ENCODE measurements at regions not wholly inside any gene's neighbourhood (a gene's known extent, or its start where the extent isn't known, plus 50 kb on each side); places are given as distances from the start of the nearest gene placed in this dataset.
A peak's percentile ranks its signal among the peaks of the same experiment; 100 is the strongest.
"Not testable (repeated sequence)": the region's sequence is repeated elsewhere in the genome, so short reads cannot be mapped to it uniquely, and the experiment has no call there.

- H3K27ac ChIP-seq (ENCODE audit: low read length); H3K36me3 ChIP-seq (ENCODE audit: control insufficient read depth in 1 of 2, insufficient read depth in 2 of 2, low read length in 2 of 2); H3K4me3 ChIP-seq (ENCODE audit: low read depth in 1 of 2, low read length in 2 of 2); H3K4me1 ChIP-seq (ENCODE audit: control insufficient read depth in 1 of 2, insufficient read depth in 2 of 2, low read length in 2 of 2); H3K27me3 ChIP-seq (ENCODE audit: low read depth, low read length): not testable (repeated sequence)
- peaks cover 12 to 55% of the 10 kb centered on the region in 2 donors for H3K9me3 ChIP-seq (ENCODE audit: control insufficient read depth in 1 of 2, low read length in 2 of 2)
Measured at GRCh38 chr22:11035031-11035873, 4492.7 kb upstream of the OR11H1 start.

- not testable (repeated sequence) for H3K36me3 ChIP-seq (ENCODE audit: control insufficient read depth in 1 of 2, insufficient read depth in 2 of 2, low read length in 2 of 2); H3K4me1 ChIP-seq (ENCODE audit: control insufficient read depth in 1 of 2, insufficient read depth in 2 of 2, low read length in 2 of 2); H3K27ac ChIP-seq (ENCODE audit: low read length); H3K27me3 ChIP-seq (ENCODE audit: low read depth, low read length); H3K4me3 ChIP-seq (ENCODE audit: low read depth in 1 of 2, low read length in 2 of 2)
- peaks cover 12 to 56% of the 10 kb centered on the region in 2 donors for H3K9me3 ChIP-seq (ENCODE audit: control insufficient read depth in 1 of 2, low read length in 2 of 2)
Measured at GRCh38 chr22:11037314-11037713, 4490.7 kb upstream of the OR11H1 start.

GRCh38 chr22:11037814-11038213 lies 4490.2 kb upstream of the OR11H1 start:
- H3K36me3 ChIP-seq (ENCODE audit: control insufficient read depth in 1 of 2, insufficient read depth in 2 of 2, low read length in 2 of 2); H3K27ac ChIP-seq (ENCODE audit: low read length); H3K27me3 ChIP-seq (ENCODE audit: low read depth, low read length); H3K4me1 ChIP-seq (ENCODE audit: control insufficient read depth in 1 of 2, insufficient read depth in 2 of 2, low read length in 2 of 2): not testable (repeated sequence)
- Histone ChIP-seq H3K4me3 (ENCODE audit: low read depth in 1 of 2, low read length in 2 of 2) (peak overlapping the region in 1 of 2 donors; percentile 0), H3K9me3 (ENCODE audit: control insufficient read depth in 1 of 2, low read length in 2 of 2) (peaks cover 12 to 54% of the 10 kb centered on the region in 2 donors)

GRCh38 chr22:11038786-11039185 lies 4489.2 kb upstream of the OR11H1 start:
- not testable (repeated sequence) for H3K4me1 ChIP-seq (ENCODE audit: control insufficient read depth in 1 of 2, insufficient read depth in 2 of 2, low read length in 2 of 2); H3K27ac ChIP-seq (ENCODE audit: low read length); H3K36me3 ChIP-seq (ENCODE audit: control insufficient read depth in 1 of 2, insufficient read depth in 2 of 2, low read length in 2 of 2); H3K4me3 ChIP-seq (ENCODE audit: low read depth in 1 of 2, low read length in 2 of 2); H3K27me3 ChIP-seq (ENCODE audit: low read depth, low read length)
- H3K9me3 ChIP-seq (ENCODE audit: control insufficient read depth in 1 of 2, low read length in 2 of 2), result peaks cover 12 to 57% of the 10 kb centered on the region in 2 donors

- peaks cover 12 to 48% of the 10 kb centered on the region in 2 donors for H3K9me3 ChIP-seq (ENCODE audit: control insufficient read depth in 1 of 2, low read length in 2 of 2)
- H3K27me3 ChIP-seq (ENCODE audit: low read depth, low read length); H3K36me3 ChIP-seq (ENCODE audit: control insufficient read depth in 1 of 2, insufficient read depth in 2 of 2, low read length in 2 of 2); H3K4me1 ChIP-seq (ENCODE audit: control insufficient read depth in 1 of 2, insufficient read depth in 2 of 2, low read length in 2 of 2); H3K27ac ChIP-seq (ENCODE audit: low read length); H3K4me3 ChIP-seq (ENCODE audit: low read depth in 1 of 2, low read length in 2 of 2): not testable (repeated sequence)
Measured at GRCh38 chr22:11041416-11041815, 4486.6 kb upstream of the OR11H1 start.

- Histone ChIP-seq H3K27me3 (ENCODE audit: low read depth, low read length) (no peaks in the 10 kb centered on the region), H3K4me1 (ENCODE audit: control insufficient read depth in 1 of 2, insufficient read depth in 2 of 2, low read length in 2 of 2) (no peaks in the 10 kb centered on the region), H3K9me3 (ENCODE audit: control insufficient read depth in 1 of 2, low read length in 2 of 2) (peaks cover 12 to 44% of the 10 kb centered on the region in 2 donors), H3K27ac (ENCODE audit: low read length) (no peak overlapping the region), H3K36me3 (ENCODE audit: control insufficient read depth in 1 of 2, insufficient read depth in 2 of 2, low read length in 2 of 2) (no peaks in the 10 kb centered on the region), H3K4me3 (ENCODE audit: low read depth in 1 of 2, low read length in 2 of 2) (no peak overlapping the region)
Measured at GRCh38 chr22:11042116-11042515, 4485.9 kb upstream of the OR11H1 start.

- not testable (repeated sequence) for H3K36me3 ChIP-seq (ENCODE audit: control insufficient read depth in 1 of 2, insufficient read depth in 2 of 2, low read length in 2 of 2); H3K27me3 ChIP-seq (ENCODE audit: low read depth, low read length); H3K27ac ChIP-seq (ENCODE audit: low read length); H3K4me1 ChIP-seq (ENCODE audit: control insufficient read depth in 1 of 2, insufficient read depth in 2 of 2, low read length in 2 of 2); H3K4me3 ChIP-seq (ENCODE audit: low read depth in 1 of 2, low read length in 2 of 2)
- peaks cover 3 to 33% of the 10 kb centered on the region in 2 donors for H3K9me3 ChIP-seq (ENCODE audit: control insufficient read depth in 1 of 2, low read length in 2 of 2)
Measured at GRCh38 chr22:11043289-11043688, 4484.7 kb upstream of the OR11H1 start.

- not testable (repeated sequence) for H3K36me3 ChIP-seq (ENCODE audit: control insufficient read depth in 1 of 2, insufficient read depth in 2 of 2, low read length in 2 of 2); H3K4me3 ChIP-seq (ENCODE audit: low read depth in 1 of 2, low read length in 2 of 2); H3K9me3 ChIP-seq (ENCODE audit: control insufficient read depth in 1 of 2, low read length in 2 of 2); H3K27ac ChIP-seq (ENCODE audit: low read length); H3K27me3 ChIP-seq (ENCODE audit: low read depth, low read length); H3K4me1 ChIP-seq (ENCODE audit: control insufficient read depth in 1 of 2, insufficient read depth in 2 of 2, low read length in 2 of 2)
Measured at GRCh38 chr22:11048884-11049283, 4479.1 kb upstream of the OR11H1 start.

- not testable (repeated sequence) for H3K27ac ChIP-seq (ENCODE audit: low read length); H3K4me3 ChIP-seq (ENCODE audit: low read depth in 1 of 2, low read length in 2 of 2); H3K36me3 ChIP-seq (ENCODE audit: control insufficient read depth in 1 of 2, insufficient read depth in 2 of 2, low read length in 2 of 2); H3K4me1 ChIP-seq (ENCODE audit: control insufficient read depth in 1 of 2, insufficient read depth in 2 of 2, low read length in 2 of 2); H3K27me3 ChIP-seq (ENCODE audit: low read depth, low read length)
- peaks cover 0 to 11% of the 10 kb centered on the region in 2 donors for H3K9me3 ChIP-seq (ENCODE audit: control insufficient read depth in 1 of 2, low read length in 2 of 2)
Measured at GRCh38 chr22:11050226-11050625, 4477.8 kb upstream of the OR11H1 start.

GRCh38 chr22:11051401-11052112 lies 4476.4 kb upstream of the OR11H1 start:
- not testable (repeated sequence) for H3K36me3 ChIP-seq (ENCODE audit: control insufficient read depth in 1 of 2, insufficient read depth in 2 of 2, low read length in 2 of 2); H3K4me1 ChIP-seq (ENCODE audit: control insufficient read depth in 1 of 2, insufficient read depth in 2 of 2, low read length in 2 of 2); H3K27me3 ChIP-seq (ENCODE audit: low read depth, low read length); H3K27ac ChIP-seq (ENCODE audit: low read length)
- Histone ChIP-seq H3K9me3 (ENCODE audit: control insufficient read depth in 1 of 2, low read length in 2 of 2) (peaks cover 0 to 23% of the 10 kb centered on the region in 2 donors), H3K4me3 (ENCODE audit: low read depth in 1 of 2, low read length in 2 of 2) (peak overlapping the region in 1 of 2 donors; percentile 22)

- H3K27me3 ChIP-seq (ENCODE audit: low read depth, low read length); H3K4me3 ChIP-seq (ENCODE audit: low read depth in 1 of 2, low read length in 2 of 2); H3K27ac ChIP-seq (ENCODE audit: low read length); H3K36me3 ChIP-seq (ENCODE audit: control insufficient read depth in 1 of 2, insufficient read depth in 2 of 2, low read length in 2 of 2); H3K4me1 ChIP-seq (ENCODE audit: control insufficient read depth in 1 of 2, insufficient read depth in 2 of 2, low read length in 2 of 2): not testable (repeated sequence)
- H3K9me3 ChIP-seq (ENCODE audit: control insufficient read depth in 1 of 2, low read length in 2 of 2), result peaks cover 0 to 31% of the 10 kb centered on the region in 2 donors
Measured at GRCh38 chr22:11053403-11054344, 4474.3 kb upstream of the OR11H1 start.
